PC-9 (cell line): ENCODE measurements at regions not wholly inside any gene's neighbourhood (a gene's known extent, or its start where the extent isn't known, plus 50 kb on each side); places are given as distances from the start of the nearest gene placed in this dataset.

Experiments used
- BruUV-seq: library from RNA; stranded (reverse); fragments of 400-500 nt; replicated peaks from 2 replicates; lab custom pipeline; 2021; lab: Mats Ljungman, UMichigan
- CTCF ChIA-PET: fragments of 300-600 bp; sonication (Branson Sonifier 250); formaldehyde crosslinking; loops from one replicate; lab custom pipeline; 2022; ENCODE audit warnings: antibody characterized with exemption; lab: Charles Lee
- POLR2A ChIA-PET: fragments of 300-600 bp; sonication (Branson Sonifier 250); formaldehyde crosslinking; loops from one replicate; lab custom pipeline; 2022; ENCODE audit warnings: antibody characterized with exemption; ENCODE audit not compliant: unreplicated experiment; lab: Charles Lee
- DNase-seq, 2 experiments: peaks; one replicate each; pipeline versions ENCODE4 v3.0.0 to v3.0.0-alpha.2; 2015 to 2022; ENCODE audit warnings: mixed read lengths in 1 of 2
- H2AFZ ChIP-seq: fragments of 200-600 bp; sonication (generic); 2 replicates; pipeline ENCODE4 v1.8.1; 2017; ENCODE audit warnings: antibody characterized with exemption
- H3F3A ChIP-seq: fragments of 200-600 bp; sonication (generic); 2 replicates; pipeline ENCODE4 v1.8.1; 2017; ENCODE audit warnings: antibody characterized with exemption, mild to moderate bottlenecking, low read depth; ENCODE audit not compliant: insufficient read depth
- H3K27ac ChIP-seq: fragments of 200-600 bp; sonication (generic); 2 replicates; pipeline ENCODE4 v1.6.1; 2016; ENCODE audit warnings: mixed run types
- H3K27me3 ChIP-seq: fragments of 200-600 bp; sonication (generic); 2 replicates; pipeline ENCODE4 v1.6.1; 2016; ENCODE audit warnings: low read depth, mixed run types; ENCODE audit not compliant: insufficient read depth
- H3K36me3 ChIP-seq: fragments of 200-600 bp; sonication (generic); 2 replicates; pipeline ENCODE4 v1.6.1; 2016; ENCODE audit warnings: low read depth, mixed run types
- H3K4me1 ChIP-seq: fragments of 200-600 bp; sonication (generic); replicated peaks from 2 replicates; pipeline ENCODE4 v1.6.1; 2016; ENCODE audit warnings: mixed run types; ENCODE audit not compliant: insufficient read depth
- H3K4me2 ChIP-seq: fragments of 200-600 bp; sonication (generic); 2 replicates; pipeline ENCODE4 v1.6.1; 2017; ENCODE audit warnings: mixed run types
- H3K4me3 ChIP-seq: fragments of 200-600 bp; sonication (generic); 2 replicates; pipeline ENCODE4 v1.6.1; 2016; ENCODE audit warnings: mixed run types
- H3K79me2 ChIP-seq: fragments of 200-600 bp; sonication (generic); 2 replicates; pipeline ENCODE4 v1.6.1; 2017; ENCODE audit warnings: low read depth, mixed run types
- H3K9me2 ChIP-seq: fragments of 200-600 bp; sonication (generic); 2 replicates; pipeline ENCODE4 v1.8.1; 2017; ENCODE audit warnings: mild to moderate bottlenecking; ENCODE audit not compliant: insufficient read depth
- H3K9me3 ChIP-seq: fragments of 200-600 bp; sonication (generic); 2 replicates; pipeline ENCODE4 v1.8.1; 2016; ENCODE audit warnings: low read depth; ENCODE audit not compliant: insufficient read depth
- H4K20me1 ChIP-seq: fragments of 200-600 bp; sonication (generic); 2 replicates; pipeline ENCODE4 v1.8.1; 2017; ENCODE audit not compliant: insufficient read depth
- EZH2 ChIP-seq: fragments of 200-600 bp; sonication (generic); IDR thresholded peaks from 2 replicates; pipeline ENCODE4 v1.8.0; 2017; ENCODE audit warnings: antibody characterized with exemption, low read depth
- intact Hi-C: fragments of 100-400 bp; cut with micrococcal nuclease; formaldehyde crosslinking; loops from one replicate; pipeline ENCODE4 v1.10.0; 2022; ENCODE audit not compliant: unreplicated experiment
- TF ChIP-seq, protein P1 (sequence below): fragments of 200-600 bp; sonication (generic); conservative IDR thresholded peaks from 2 replicates; pipeline ENCODE4 v1.6.1; 2017; ENCODE audit warnings: mixed run types, antibody characterized with exemption, mild to moderate bottlenecking, moderate library complexity

DNA sequence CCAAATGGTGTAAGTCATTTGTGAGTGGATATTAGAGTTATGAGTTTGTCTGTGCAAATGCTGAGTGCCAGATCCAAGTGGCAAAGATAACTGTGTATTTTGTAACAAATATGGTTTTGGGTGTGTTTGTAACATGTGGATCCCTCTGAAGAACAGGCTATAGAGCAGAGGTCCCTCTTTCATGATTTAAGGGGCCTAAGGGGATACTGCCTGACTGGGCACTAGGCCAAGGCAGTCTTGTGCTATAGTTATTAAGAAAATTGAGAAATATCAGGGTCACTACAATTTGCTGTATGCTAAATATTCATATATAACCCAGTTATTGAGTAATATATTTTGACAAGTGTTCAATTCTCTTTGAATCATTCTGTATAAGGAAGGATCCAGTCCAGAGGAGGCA, 555.6 kb upstream of the RGMA start:
- intact Hi-C loops, result no loop called here
- CTCF ChIA-PET, result no interaction called here
- Histone ChIP-seq H3K9me2 (no peaks in the 10 kb centered on the region), H3K27ac (no peak overlapping the region), H3K4me3 (no peak overlapping the region), H3K79me2 (no peaks in the 10 kb centered on the region), H3K27me3 (peaks cover 32% of the 10 kb centered on the region), H3K4me2 (no peak overlapping the region), H3K9me3 (no peaks in the 10 kb centered on the region), H2AFZ (no peak overlapping the region), H4K20me1 (no peaks in the 10 kb centered on the region), H3F3A (no peaks in the 10 kb centered on the region), H3K4me1 (no peaks in the 10 kb centered on the region), H3K36me3 (no peaks in the 10 kb centered on the region)
- no TSS peak for BruUV-seq
- POLR2A ChIA-PET, result no interaction called here
- TF ChIP-seq, protein P1, sequence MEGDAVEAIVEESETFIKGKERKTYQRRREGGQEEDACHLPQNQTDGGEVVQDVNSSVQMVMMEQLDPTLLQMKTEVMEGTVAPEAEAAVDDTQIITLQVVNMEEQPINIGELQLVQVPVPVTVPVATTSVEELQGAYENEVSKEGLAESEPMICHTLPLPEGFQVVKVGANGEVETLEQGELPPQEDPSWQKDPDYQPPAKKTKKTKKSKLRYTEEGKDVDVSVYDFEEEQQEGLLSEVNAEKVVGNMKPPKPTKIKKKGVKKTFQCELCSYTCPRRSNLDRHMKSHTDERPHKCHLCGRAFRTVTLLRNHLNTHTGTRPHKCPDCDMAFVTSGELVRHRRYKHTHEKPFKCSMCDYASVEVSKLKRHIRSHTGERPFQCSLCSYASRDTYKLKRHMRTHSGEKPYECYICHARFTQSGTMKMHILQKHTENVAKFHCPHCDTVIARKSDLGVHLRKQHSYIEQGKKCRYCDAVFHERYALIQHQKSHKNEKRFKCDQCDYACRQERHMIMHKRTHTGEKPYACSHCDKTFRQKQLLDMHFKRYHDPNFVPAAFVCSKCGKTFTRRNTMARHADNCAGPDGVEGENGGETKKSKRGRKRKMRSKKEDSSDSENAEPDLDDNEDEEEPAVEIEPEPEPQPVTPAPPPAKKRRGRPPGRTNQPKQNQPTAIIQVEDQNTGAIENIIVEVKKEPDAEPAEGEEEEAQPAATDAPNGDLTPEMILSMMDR, result no peak
- TF ChIP-seq EZH2, result no peak
- DNase-seq, result no peak

DNA sequence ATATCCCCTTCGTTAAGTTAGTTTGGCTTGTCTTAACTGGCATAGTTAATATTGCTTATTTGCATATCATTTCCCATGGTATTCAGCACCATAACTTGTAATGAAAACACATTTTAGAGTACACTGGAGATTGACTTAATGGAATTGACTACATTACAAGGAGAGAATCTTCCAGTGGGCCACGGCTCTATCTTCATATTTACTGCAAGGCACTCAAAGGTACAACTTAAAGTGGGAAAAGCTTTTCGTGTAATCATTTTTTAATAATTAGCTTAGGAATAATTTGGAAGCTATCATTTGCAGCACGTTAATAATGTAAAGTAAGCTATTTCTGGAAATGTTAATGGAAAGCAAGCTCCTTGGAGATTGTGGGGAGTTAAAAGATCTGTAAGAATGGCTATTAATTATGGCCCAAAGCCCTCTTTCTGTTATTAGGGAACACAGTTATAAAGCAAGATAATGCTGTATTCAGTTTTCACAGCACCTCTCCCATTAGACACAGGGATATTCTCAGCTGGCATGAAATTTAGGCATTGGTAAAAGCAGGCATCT, 551.5 kb upstream of the RGMA start:
- no TSS peak for BruUV-seq
- CTCF ChIA-PET, result no interaction called here
- H3K9me3 ChIP-seq, result no peaks in the 10 kb centered on the region

GRCh38 chr15:93631958-93632618, 543.1 kb upstream of the RGMA start:
- intact Hi-C loops, result no loop called here
- H3K9me2 ChIP-seq, result no peaks in the 10 kb centered on the region
- TF ChIP-seq, protein P1, result no peak
- TF ChIP-seq EZH2, result no peak
- no peak overlapping the region for H3K27ac ChIP-seq
- POLR2A ChIA-PET, result no interaction called here
- H4K20me1 ChIP-seq, result no peaks in the 10 kb centered on the region
- H3K9me3 ChIP-seq, result no peaks in the 10 kb centered on the region
- DNase-seq, result no peak
- no peak overlapping the region for H2AFZ ChIP-seq
- H3K4me1 ChIP-seq, result no peaks in the 10 kb centered on the region
- BruUV-seq, result no TSS peak
- H3K36me3 ChIP-seq, result no peaks in the 10 kb centered on the region
- CTCF ChIA-PET, result no interaction called here
- H3K79me2 ChIP-seq, result no peaks in the 10 kb centered on the region
- H3K4me3 ChIP-seq, result no peak overlapping the region
- no peak overlapping the region for H3K4me2 ChIP-seq
- no peaks in the 10 kb centered on the region for H3F3A ChIP-seq
- peaks cover 5% of the 10 kb centered on the region; the same call in 1 of the 2 replicates for H3K27me3 ChIP-seq

More for the DNA sequence above, 551.5 kb upstream of the RGMA start:
- intact Hi-C loops, result no loop called here
- TF ChIP-seq, protein P1, result no peak
- no peak for TF ChIP-seq EZH2
- peaks cover 23% of the 10 kb centered on the region for H3K27me3 ChIP-seq
- no peak overlapping the region for H3K27ac ChIP-seq
- no peak overlapping the region for H2AFZ ChIP-seq
- H3K36me3 ChIP-seq, result no peaks in the 10 kb centered on the region
- no peak overlapping the region for H3K4me2 ChIP-seq
- no peaks in the 10 kb centered on the region for H3F3A ChIP-seq
- no peaks in the 10 kb centered on the region for H4K20me1 ChIP-seq
- POLR2A ChIA-PET, result no interaction called here
- H3K4me3 ChIP-seq, result no peak overlapping the region
- no peaks in the 10 kb centered on the region for H3K79me2 ChIP-seq
- H3K9me2 ChIP-seq, result no peaks in the 10 kb centered on the region
- DNase-seq, result no peak
- no peaks in the 10 kb centered on the region for H3K4me1 ChIP-seq
